Gastroesophageal sphincter (tissue), 3 donors: ENCODE measurements at regions not wholly inside any gene's neighbourhood (a gene's known extent, or its start where the extent isn't known, plus 50 kb on each side); places are given as distances from the start of the nearest gene placed in this dataset.

Experiments used
- POLR2A ChIP-seq, 2 donors: fragments of 450-650 bp; IDR thresholded peaks; one replicate each; pipeline ENCODE4 v1.6.1; 2017; ENCODE audit warnings: antibody characterized with exemption in 2 of 2, mild to moderate bottlenecking in 2 of 2, moderate library complexity in 1 of 2
- TF ChIP-seq, protein P1 (sequence below), 4 experiments: fragments of 200-600 bp in 2 of 4; fragments of 450-650 bp in 2 of 4; sonication (generic) in 1 of 4; IDR thresholded peaks; one replicate each; pipeline ENCODE4 v1.5.1; 2017 to 2019; ENCODE audit warnings: antibody characterized with exemption in 4 of 4, mild to moderate bottlenecking in 2 of 4, moderate library complexity in 2 of 4

DNA sequence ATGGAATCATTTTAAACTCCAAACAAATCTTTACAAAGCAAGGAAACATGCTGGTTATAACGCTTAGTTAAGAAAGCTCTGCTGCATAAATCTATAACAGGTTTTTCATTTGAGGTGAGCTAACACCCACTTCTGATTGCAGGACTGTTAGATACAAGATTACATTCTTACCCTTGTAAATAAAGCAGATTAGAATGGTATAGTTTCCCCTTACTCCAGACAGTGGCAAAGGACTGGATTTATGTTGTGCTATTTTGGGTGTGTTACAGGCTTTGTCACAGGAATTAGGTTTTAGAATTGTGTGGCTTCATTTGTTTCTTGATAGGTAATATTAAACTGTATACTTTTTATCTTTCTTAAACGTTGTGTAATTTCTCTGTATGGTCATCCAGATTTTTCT, 487.6 kb downstream of the ZWINT start:
- TF ChIP-seq, protein P1, sequence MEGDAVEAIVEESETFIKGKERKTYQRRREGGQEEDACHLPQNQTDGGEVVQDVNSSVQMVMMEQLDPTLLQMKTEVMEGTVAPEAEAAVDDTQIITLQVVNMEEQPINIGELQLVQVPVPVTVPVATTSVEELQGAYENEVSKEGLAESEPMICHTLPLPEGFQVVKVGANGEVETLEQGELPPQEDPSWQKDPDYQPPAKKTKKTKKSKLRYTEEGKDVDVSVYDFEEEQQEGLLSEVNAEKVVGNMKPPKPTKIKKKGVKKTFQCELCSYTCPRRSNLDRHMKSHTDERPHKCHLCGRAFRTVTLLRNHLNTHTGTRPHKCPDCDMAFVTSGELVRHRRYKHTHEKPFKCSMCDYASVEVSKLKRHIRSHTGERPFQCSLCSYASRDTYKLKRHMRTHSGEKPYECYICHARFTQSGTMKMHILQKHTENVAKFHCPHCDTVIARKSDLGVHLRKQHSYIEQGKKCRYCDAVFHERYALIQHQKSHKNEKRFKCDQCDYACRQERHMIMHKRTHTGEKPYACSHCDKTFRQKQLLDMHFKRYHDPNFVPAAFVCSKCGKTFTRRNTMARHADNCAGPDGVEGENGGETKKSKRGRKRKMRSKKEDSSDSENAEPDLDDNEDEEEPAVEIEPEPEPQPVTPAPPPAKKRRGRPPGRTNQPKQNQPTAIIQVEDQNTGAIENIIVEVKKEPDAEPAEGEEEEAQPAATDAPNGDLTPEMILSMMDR (IDR thresholded peaks at IDR 0.05) = no peak
- TF ChIP-seq POLR2A (IDR thresholded peaks at IDR 0.05) = no peak
